HG02678 (cell line): ENCODE measurements at regions not wholly inside any gene's neighbourhood (a gene's known extent, or its start where the extent isn't known, plus 50 kb on each side); places are given as distances from the start of the nearest gene placed in this dataset.

Experiments used
- ATAC-seq: cut with Tn5 transposase; IDR thresholded peaks from one replicate; pipeline ENCODE4 v1.9.1; 2021; ENCODE audit warnings: mild to moderate bottlenecking, moderate library complexity; ENCODE audit not compliant: unreplicated experiment

DNA sequence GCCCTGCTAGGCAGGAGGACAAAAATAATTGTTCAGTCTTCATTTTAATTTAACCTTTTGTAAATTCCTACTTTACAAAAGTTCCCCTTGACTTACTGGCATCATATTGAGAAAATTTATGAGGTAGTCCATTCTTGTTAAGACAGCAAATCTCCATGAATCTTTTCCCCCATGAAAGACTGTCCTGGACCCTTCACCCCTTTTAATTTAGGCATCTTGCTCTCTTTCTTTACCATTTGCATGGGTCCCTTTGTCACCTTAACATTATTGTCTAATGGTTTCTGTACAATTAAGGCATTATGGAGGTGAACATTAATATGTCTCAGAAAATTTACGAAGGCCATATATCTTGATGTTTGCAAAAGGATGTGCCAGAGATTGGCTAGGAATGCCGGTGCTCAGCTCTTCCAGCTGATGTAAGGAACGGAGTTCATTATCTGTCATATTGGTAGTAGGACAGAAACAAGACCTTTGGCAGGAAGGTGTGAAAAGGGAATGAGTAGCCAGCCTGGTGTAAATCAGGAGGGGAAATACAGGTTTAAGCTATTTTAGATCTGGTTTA lies 382.8 kb upstream of the TSHZ2 start:
- no peak for ATAC-seq

GRCh38 chr20:52586660-52587059 lies 385.5 kb upstream of the TSHZ2 start:
- no peak for ATAC-seq

DNA sequence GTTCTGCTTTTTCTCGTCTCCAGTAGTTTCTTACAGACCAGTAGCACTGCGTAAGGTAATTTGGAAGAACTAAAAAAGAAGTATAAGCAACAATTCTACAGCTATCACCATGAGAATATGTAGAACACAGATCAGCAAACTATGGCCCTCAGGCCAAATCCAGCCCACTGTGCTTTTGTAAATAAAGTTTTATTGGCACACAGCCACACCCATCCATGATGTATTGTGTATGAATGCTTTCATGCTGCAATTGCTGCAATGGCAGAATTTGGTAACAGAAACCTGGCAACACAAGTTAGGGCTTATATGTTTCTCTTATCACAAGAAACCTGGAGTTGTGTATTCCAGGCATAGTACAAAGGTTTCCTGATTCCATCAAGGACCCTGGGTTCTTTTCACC lies 386.8 kb upstream of the TSHZ2 start:
- ATAC-seq, result no peak

DNA sequence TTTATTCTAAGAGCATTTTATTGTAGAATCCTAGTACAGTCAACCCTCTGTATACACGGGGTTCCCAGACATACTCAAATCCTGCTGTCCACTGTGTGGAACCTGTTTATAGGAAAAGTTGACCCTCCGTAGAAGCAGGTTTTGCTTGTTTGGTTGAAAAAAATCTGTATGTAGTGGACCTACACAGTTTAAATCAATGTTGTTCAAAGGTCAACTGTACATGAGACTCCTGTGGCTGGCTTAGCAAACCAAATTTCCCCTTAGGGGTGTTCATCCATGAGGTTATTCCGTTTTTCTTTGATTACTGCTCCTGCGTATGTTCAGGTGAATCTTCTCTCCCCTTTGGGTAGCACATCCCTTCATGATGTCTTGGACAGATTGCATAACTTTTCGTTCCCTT lies 387.0 kb upstream of the ZFP64 start:
- no peak for ATAC-seq

DNA sequence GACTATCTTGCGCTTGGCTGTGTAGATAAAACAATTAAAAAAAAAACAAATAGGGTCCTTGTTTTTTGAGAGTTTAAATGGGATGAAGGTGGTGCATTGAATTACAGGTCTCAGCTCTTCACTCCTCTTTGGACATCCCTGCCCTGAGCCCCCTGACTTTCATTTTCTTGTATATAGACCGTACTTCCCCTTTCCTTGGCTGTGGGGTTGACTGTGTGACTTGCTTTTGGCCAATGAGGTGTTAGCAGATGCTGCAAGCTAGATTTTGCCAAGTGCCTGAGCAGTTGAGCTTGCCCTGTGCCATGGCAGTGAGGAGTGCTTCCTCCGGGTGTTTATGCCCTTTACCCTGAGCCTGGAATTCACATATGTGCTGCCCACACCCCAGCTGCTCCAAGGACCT lies 386.1 kb upstream of the ZFP64 start:
- ATAC-seq, result no peak

GRCh38 chr20:52572687-52573086 lies 381.1 kb upstream of the ZFP64 start:
- no peak for ATAC-seq

GRCh38 chr20:52569201-52569600 lies 377.6 kb upstream of the ZFP64 start:
- no peak for ATAC-seq

DNA sequence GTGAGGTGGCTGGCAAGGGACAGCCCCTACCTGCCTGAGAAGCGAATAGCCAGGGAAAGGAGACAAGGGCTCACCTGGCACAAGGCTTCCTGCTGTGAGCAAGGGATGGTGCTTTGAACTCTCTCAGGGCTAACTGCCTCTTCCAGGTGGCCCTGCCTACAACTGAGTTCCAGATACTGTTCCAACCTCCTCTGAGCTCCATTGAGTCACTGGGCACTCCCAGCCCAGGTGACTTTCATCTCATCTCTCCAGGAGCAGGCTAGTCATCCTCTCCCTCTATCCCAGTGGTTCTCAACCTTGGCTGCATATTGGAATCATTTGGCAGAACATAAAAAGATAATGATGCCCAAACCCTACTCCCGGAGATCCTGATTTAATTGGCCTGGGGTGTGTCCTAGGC lies 374.0 kb upstream of the ZFP64 start:
- ATAC-seq, result no peak

DNA sequence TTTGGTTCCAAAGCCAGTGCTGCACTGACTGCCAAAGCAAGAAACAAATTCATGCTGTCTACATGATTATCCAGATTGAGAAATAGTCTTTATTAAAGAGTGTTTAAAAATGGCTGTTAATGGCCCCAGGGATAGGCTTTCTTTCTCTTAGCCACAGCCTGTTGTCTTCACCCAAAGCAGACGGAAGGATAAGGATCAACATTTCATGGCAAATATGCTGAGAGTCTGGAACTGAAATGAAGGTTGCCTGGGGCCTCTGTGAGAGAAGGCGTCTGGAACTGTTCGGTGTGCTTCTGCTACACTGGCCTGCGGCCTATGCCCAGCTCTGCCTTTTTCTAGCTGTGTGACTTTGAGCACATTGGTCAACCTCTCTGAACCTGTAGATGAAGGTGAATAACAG lies 373.0 kb upstream of the ZFP64 start:
- ATAC-seq, result no peak

GRCh38 chr20:52552181-52552872 lies 360.7 kb upstream of the ZFP64 start:
- ATAC-seq, result no peak

- no peak for ATAC-seq
These were observed 350.6 kb upstream of the ZFP64 start for GRCh38 chr20:52542131-52542530.

DNA sequence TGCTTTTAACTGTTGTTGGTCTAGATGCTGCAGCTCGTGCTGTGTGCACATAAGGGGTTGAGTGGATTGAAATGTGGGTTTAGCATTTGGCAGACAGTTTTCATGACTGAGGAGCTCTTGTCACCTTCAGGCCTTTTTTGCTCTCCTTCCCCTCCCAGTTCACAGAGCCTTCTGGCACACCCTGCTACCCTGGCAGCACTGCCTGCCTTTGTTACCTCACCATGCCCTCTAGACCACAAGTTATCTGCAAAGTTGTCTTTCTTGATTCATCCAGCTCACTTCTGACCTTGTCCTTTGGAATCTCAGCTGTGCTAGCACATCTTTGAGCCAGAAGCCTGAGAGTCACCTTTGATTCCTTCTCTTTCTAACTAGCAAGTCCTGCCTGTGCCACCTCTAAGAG lies 348.9 kb upstream of the ZFP64 start:
- no peak for ATAC-seq

GRCh38 chr20:52539891-52540290 lies 348.3 kb upstream of the ZFP64 start:
- no peak for ATAC-seq

GRCh38 chr20:52536841-52537400 lies 345.3 kb upstream of the ZFP64 start:
- no peak for ATAC-seq

DNA sequence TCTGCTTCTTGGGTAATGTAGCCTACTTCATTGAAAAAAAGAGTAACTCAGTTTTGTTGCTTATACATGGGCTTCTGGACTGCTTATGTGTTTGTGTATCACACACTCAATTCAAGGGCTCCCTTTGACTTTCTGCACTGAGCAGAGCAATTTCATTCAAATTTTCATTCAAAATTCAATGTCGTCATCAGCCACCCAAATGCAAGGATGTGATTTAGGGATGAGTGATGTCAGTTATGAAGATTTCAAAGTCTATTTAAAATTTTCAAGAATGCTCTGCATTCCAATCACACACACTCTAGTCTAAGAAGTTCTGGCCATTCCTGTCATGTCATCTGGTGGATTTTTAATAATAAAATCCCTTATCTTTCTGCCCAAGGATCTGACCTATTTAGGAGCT lies 344.5 kb upstream of the ZFP64 start:
- ATAC-seq, result no peak

DNA sequence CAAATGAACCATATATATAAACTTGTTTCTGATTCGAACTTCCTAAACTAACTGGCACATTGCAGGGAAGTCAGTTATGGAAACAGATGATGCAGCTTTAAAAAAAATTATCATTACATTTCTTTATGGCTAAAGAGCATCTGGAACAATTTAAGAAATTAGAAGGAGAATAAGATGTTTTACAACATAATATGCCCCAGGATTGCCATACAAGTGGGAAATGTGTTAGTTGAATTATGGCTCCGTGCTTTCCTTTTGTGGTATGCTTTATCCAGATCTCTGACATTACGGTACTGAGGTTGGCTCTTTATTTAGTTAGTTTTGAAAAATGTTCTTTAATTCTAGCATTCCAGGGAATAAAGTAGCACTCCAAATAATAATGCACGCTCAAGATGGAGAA lies 343.0 kb upstream of the ZFP64 start:
- no peak for ATAC-seq

DNA sequence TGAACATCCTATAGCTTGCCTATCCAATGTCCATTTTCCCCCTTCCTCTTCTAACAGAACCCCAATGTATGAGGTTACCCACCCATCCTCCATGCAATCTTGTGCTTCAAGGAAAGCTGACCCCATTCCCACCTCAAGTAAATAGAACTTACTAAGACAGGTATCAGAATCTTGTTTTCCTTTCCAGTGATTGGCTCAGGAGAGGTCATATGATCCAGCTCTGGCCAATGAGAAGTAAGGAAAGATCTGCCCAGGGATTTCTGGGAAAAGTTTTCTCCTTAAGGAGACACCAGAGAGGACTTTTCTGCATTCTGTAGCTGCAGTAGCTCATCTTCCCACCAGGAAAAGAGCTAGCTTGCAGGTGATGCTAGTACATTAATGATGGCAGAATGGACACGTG lies 341.8 kb upstream of the ZFP64 start:
- no peak for ATAC-seq

DNA sequence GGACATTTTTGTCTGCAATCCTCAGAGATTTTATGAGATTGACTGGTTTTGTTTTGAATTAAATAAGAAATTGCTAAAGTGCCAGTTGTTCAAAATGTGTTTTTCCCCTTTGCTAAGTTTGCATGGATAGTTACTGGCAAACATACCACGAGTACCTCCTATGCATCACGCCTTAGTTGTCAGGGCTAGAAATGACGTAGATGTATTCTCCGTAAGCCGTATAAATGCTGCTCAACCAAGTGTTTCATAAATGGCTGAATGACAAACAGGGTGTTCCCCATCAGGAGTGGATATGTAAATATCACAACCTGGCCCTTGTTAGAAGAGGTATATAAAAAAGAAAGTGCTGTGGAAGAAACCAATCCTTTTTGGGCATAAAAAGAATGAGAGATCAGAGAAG lies 341.1 kb upstream of the ZFP64 start:
- ATAC-seq, result no peak

DNA sequence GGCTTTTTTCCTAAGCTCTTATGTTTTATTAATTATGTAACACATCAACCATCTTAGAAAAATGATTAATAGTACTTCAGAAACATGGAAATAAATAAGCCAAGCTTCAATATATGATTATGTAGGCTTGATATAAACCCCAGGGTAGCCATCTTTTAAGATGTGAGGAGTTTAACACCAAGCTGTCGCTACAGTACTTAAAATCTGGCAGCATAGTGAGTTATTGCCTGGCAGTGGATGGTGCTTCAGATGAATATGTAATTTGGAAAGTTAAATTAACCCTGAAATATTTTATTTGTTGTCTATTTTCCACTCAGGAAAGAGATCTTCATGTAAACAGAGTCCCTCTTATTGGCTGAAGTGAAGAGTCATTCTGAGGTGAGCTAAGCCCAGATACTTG lies 339.0 kb upstream of the ZFP64 start:
- ATAC-seq, result no peak

- no peak for ATAC-seq
These were observed 338.2 kb upstream of the ZFP64 start for GRCh38 chr20:52529826-52530225.

DNA sequence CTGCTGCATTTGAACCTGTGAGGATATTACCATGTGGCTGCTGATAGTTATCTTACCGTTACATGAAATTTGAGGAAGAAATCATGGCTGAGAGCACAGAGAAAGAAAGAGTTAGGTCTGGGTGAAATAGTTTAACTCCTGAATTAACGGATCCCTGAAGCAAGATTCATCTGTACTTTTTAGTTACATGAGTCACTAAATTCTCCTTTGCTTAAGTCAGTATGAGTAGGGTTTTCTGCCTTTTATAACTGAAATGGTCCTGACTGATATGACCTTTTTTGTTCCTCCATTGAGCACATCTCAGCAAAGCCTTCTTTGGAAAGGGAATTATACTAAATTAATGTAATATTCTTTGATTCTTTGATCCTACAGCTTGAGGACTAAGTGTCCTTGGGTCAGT lies 333.3 kb upstream of the ZFP64 start:
- no peak for ATAC-seq

DNA sequence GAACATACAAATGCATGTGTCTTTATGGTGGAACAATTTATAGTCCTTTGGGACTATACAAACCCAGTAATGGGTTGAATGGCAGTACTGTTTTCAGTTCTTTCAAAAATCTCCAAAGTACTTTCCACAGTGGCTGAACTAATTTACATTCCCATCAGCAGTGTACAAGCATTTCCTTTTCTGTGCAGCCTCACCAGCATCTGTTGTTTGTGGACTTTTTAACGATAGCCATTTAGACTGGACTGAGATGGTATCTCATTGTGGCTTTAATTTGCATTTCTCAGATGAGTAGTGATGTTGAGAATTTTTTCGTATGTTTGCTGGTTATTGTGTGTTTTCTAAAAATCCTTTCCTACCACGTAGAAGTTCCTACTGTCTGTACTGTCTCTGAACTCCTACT lies 327.2 kb upstream of the ZFP64 start:
- ATAC-seq, result no peak

DNA sequence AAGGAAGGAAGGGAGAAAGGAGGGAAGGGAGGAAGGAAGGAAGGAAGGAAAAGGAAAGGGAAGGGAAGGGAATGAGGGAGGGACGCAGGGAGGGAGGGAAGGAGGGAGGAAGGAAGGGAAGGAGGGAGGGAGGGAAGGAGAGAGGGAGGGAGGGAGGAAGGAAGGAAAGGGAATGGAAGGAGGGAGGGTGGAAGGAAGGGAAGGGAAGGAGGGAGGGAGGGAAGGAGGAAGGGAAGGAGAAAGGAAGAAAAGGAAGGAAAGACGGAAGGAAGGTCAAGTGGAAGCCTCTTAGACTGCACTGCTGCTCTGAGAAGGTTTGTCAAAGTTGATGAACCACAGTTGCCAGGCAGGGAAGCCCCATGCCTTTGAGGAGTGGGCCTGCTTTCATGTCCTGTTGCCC lies 324.3 kb upstream of the ZFP64 start:
- ATAC-seq, result no peak
